ENCODE measurements at regions not wholly inside any gene's neighbourhood (a gene's known extent, or its start where the extent isn't known, plus 50 kb on each side); places are given as distances from the start of the nearest gene placed in this dataset.

DNA sequence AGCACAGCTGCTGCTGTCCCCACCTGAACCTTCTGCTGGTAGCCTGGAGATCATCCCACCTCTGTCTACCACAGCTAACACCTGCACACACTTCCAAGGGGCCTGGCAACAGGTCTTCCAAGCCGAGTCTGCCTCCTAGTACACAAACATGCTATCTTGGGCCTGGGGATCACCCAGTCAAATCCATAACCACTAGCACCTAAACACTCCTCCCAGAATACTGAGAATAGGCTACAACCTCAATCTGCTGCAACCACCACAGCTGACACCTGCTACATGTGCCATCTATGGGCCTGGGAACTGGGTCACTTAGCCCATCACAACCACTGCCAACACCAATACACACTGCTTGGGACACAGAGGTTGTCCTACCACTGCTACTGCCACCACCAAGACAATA is 362.8 kb upstream of the ARPP21 start:
- DNase-seq (ENCODE audit: low spot score) (no peak), ATAC-seq (no peak)
- no peaks in the 10 kb centered on the region for H3K36me3 ChIP-seq (ENCODE audit: insufficient read depth)
- H3K4me3 Mint-ChIP-seq = no peak overlapping the region
- no peaks in the 10 kb centered on the region for H3K27me3 Mint-ChIP-seq (ENCODE audit: insufficient read depth, low read depth, poor library complexity)
- no peaks in the 10 kb centered on the region for H3K79me2 ChIP-seq (replicated peaks; ENCODE audit: insufficient read depth)
- no peaks in the 10 kb centered on the region; the same call in 2 of the 3 replicates for H3K9me3 Mint-ChIP-seq
- H4K20me1 ChIP-seq (replicated peaks; ENCODE audit: insufficient read depth) = no peaks in the 10 kb centered on the region
- no peak overlapping the region for H3K4me3 ChIP-seq
- H2AFZ ChIP-seq = no peak overlapping the region
- no peaks in the 10 kb centered on the region for H3K27me3 ChIP-seq (ENCODE audit: insufficient read depth)
- H3K36me3 Mint-ChIP-seq (ENCODE audit: low read depth) = no peaks in the 10 kb centered on the region
- no peak overlapping the region for H3K27ac ChIP-seq (ENCODE audit: low read depth)
- no peak overlapping the region for H3K4me2 ChIP-seq
- H3K4me1 ChIP-seq (ENCODE audit: insufficient read depth) = no peaks in the 10 kb centered on the region
- peaks cover 19% of the 10 kb centered on the region for H3K9me2 ChIP-seq (ENCODE audit: insufficient read depth)
- no peaks in the 10 kb centered on the region for H3F3A ChIP-seq (replicated peaks; ENCODE audit: low read depth)
- H3K27ac Mint-ChIP-seq = no peak overlapping the region
- TF ChIP-seq, protein P1, sequence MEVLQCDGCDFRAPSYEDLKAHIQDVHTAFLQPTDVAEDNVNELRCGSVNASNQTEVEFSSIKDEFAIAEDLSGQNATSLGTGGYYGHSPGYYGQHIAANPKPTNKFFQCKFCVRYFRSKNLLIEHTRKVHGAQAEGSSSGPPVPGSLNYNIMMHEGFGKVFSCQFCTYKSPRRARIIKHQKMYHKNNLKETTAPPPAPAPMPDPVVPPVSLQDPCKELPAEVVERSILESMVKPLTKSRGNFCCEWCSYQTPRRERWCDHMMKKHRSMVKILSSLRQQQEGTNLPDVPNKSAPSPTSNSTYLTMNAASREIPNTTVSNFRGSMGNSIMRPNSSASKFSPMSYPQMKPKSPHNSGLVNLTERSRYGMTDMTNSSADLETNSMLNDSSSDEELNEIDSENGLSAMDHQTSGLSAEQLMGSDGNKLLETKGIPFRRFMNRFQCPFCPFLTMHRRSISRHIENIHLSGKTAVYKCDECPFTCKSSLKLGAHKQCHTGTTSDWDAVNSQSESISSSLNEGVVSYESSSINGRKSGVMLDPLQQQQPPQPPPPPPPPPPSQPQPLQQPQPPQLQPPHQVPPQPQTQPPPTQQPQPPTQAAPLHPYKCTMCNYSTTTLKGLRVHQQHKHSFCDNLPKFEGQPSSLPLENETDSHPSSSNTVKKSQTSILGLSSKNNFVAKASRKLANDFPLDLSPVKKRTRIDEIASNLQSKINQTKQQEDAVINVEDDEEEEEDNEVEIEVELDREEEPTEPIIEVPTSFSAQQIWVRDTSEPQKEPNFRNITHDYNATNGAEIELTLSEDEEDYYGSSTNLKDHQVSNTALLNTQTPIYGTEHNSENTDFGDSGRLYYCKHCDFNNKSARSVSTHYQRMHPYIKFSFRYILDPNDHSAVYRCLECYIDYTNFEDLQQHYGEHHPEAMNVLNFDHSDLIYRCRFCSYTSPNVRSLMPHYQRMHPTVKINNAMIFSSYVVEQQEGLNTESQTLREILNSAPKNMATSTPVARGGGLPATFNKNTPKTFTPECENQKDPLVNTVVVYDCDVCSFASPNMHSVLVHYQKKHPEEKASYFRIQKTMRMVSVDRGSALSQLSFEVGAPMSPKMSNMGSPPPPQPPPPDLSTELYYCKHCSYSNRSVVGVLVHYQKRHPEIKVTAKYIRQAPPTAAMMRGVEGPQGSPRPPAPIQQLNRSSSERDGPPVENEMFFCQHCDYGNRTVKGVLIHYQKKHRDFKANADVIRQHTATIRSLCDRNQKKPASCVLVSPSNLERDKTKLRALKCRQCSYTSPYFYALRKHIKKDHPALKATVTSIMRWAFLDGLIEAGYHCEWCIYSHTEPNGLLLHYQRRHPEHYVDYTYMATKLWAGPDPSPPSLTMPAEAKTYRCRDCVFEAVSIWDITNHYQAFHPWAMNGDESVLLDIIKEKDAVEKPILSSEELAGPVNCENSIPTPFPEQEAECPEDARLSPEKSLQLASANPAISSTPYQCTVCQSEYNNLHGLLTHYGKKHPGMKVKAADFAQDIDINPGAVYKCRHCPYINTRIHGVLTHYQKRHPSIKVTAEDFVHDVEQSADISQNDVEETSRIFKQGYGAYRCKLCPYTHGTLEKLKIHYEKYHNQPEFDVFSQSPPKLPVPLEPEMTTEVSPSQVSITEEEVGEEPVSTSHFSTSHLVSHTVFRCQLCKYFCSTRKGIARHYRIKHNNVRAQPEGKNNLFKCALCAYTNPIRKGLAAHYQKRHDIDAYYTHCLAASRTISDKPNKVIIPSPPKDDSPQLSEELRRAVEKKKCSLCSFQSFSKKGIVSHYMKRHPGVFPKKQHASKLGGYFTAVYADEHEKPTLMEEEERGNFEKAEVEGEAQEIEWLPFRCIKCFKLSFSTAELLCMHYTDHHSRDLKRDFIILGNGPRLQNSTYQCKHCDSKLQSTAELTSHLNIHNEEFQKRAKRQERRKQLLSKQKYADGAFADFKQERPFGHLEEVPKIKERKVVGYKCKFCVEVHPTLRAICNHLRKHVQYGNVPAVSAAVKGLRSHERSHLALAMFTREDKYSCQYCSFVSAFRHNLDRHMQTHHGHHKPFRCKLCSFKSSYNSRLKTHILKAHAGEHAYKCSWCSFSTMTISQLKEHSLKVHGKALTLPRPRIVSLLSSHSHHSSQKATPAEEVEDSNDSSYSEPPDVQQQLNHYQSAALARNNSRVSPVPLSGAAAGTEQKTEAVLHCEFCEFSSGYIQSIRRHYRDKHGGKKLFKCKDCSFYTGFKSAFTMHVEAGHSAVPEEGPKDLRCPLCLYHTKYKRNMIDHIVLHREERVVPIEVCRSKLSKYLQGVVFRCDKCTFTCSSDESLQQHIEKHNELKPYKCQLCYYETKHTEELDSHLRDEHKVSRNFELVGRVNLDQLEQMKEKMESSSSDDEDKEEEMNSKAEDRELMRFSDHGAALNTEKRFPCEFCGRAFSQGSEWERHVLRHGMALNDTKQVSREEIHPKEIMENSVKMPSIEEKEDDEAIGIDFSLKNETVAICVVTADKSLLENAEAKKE (CRISPR knock-in tag; IDR thresholded peaks at IDR 0.05) = no peak
- TF ChIP-seq JUNB (IDR thresholded peaks at IDR 0.05; ENCODE audit: unreplicated experiment) (no peak), EZH2 (IDR thresholded peaks at IDR 0.05; ENCODE audit: low read depth, unreplicated experiment) (no peak), EZH2phosphoT487 (IDR thresholded peaks at IDR 0.05; ENCODE audit: unreplicated experiment) (no peak), CREB1 (CRISPR knock-in tag; IDR thresholded peaks at IDR 0.05; ENCODE audit: low read depth) (no peak), NANOG (IDR thresholded peaks at IDR 0.05; ENCODE audit: borderline replicate concordance) (no peak), ZNF331 (CRISPR knock-in tag; IDR thresholded peaks at IDR 0.05; ENCODE audit: low read depth) (no peak), POLR2AphosphoS5 (IDR thresholded peaks at IDR 0.05; ENCODE audit: low read depth) (no peak), STAT1 (IDR thresholded peaks at IDR 0.05; ENCODE audit: unreplicated experiment) (no peak), ZNF114 (CRISPR knock-in tag; IDR thresholded peaks at IDR 0.05) (no peak)
- TF ChIP-seq, protein P2, sequence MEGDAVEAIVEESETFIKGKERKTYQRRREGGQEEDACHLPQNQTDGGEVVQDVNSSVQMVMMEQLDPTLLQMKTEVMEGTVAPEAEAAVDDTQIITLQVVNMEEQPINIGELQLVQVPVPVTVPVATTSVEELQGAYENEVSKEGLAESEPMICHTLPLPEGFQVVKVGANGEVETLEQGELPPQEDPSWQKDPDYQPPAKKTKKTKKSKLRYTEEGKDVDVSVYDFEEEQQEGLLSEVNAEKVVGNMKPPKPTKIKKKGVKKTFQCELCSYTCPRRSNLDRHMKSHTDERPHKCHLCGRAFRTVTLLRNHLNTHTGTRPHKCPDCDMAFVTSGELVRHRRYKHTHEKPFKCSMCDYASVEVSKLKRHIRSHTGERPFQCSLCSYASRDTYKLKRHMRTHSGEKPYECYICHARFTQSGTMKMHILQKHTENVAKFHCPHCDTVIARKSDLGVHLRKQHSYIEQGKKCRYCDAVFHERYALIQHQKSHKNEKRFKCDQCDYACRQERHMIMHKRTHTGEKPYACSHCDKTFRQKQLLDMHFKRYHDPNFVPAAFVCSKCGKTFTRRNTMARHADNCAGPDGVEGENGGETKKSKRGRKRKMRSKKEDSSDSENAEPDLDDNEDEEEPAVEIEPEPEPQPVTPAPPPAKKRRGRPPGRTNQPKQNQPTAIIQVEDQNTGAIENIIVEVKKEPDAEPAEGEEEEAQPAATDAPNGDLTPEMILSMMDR (conservative IDR thresholded peaks at IDR 0.05; ENCODE audit: low read depth in 2 of 2) = no peak
- TF ChIP-seq, protein P3, sequence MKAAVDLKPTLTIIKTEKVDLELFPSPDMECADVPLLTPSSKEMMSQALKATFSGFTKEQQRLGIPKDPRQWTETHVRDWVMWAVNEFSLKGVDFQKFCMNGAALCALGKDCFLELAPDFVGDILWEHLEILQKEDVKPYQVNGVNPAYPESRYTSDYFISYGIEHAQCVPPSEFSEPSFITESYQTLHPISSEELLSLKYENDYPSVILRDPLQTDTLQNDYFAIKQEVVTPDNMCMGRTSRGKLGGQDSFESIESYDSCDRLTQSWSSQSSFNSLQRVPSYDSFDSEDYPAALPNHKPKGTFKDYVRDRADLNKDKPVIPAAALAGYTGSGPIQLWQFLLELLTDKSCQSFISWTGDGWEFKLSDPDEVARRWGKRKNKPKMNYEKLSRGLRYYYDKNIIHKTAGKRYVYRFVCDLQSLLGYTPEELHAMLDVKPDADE (IDR thresholded peaks at IDR 0.05) = no peak
- TF ChIP-seq, protein P4, sequence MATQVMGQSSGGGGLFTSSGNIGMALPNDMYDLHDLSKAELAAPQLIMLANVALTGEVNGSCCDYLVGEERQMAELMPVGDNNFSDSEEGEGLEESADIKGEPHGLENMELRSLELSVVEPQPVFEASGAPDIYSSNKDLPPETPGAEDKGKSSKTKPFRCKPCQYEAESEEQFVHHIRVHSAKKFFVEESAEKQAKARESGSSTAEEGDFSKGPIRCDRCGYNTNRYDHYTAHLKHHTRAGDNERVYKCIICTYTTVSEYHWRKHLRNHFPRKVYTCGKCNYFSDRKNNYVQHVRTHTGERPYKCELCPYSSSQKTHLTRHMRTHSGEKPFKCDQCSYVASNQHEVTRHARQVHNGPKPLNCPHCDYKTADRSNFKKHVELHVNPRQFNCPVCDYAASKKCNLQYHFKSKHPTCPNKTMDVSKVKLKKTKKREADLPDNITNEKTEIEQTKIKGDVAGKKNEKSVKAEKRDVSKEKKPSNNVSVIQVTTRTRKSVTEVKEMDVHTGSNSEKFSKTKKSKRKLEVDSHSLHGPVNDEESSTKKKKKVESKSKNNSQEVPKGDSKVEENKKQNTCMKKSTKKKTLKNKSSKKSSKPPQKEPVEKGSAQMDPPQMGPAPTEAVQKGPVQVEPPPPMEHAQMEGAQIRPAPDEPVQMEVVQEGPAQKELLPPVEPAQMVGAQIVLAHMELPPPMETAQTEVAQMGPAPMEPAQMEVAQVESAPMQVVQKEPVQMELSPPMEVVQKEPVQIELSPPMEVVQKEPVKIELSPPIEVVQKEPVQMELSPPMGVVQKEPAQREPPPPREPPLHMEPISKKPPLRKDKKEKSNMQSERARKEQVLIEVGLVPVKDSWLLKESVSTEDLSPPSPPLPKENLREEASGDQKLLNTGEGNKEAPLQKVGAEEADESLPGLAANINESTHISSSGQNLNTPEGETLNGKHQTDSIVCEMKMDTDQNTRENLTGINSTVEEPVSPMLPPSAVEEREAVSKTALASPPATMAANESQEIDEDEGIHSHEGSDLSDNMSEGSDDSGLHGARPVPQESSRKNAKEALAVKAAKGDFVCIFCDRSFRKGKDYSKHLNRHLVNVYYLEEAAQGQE (IDR thresholded peaks at IDR 0.05; ENCODE audit: unreplicated experiment) = no peak
- H3K4me1 Mint-ChIP-seq = no peaks in the 10 kb centered on the region

All from GM23338 (cell line).